HEK293T (cell line): ENCODE measurements at regions not wholly inside any gene's neighbourhood (a gene's known extent, or its start where the extent isn't known, plus 50 kb on each side); places are given as distances from the start of the nearest gene placed in this dataset.

Experiments used
- BHLHE40 ChIP-seq: fragments of 450-650 bp; IDR thresholded peaks from 2 replicates; pipeline ENCODE4 v1.6.1; 2016; ENCODE audit warnings: mild to moderate bottlenecking, moderate library complexity, borderline replicate concordance
- CTBP1 ChIP-seq: fragments of 450-650 bp; IDR thresholded peaks from 2 replicates; pipeline ENCODE4 v1.6.1; 2016; ENCODE audit warnings: borderline replicate concordance
- FOXA1 ChIP-seq: fragments of 450-650 bp; IDR thresholded peaks from 2 replicates; pipeline ENCODE4 v1.6.1; 2016; ENCODE audit warnings: mild to moderate bottlenecking
- FOXK2 ChIP-seq: fragments of 450-650 bp; IDR thresholded peaks from 2 replicates; pipeline ENCODE4 v1.6.1; 2016; ENCODE audit warnings: mild to moderate bottlenecking
- FOXM1 ChIP-seq: fragments of 450-650 bp; IDR thresholded peaks from 2 replicates; pipeline ENCODE4 v1.6.1; 2017; ENCODE audit warnings: mild to moderate bottlenecking, borderline replicate concordance
- HDGF ChIP-seq: fragments of 450-650 bp; IDR thresholded peaks from 2 replicates; pipeline ENCODE4 v1.6.1; 2017; ENCODE audit warnings: antibody characterized with exemption, borderline replicate concordance
- L3MBTL2 ChIP-seq: fragments of 450-650 bp; conservative IDR thresholded peaks from 2 replicates; pipeline ENCODE4 v1.6.1; 2016; ENCODE audit warnings: mild to moderate bottlenecking
- SP1 ChIP-seq: fragments of 450-650 bp; IDR thresholded peaks from 2 replicates; pipeline ENCODE4 v1.6.1; 2017
- TARDBP ChIP-seq: fragments of 450-650 bp; IDR thresholded peaks from 2 replicates; pipeline ENCODE4 v1.6.1; 2016
- ZNF384 ChIP-seq: fragments of 450-650 bp; IDR thresholded peaks from 2 replicates; pipeline ENCODE4 v1.6.1; 2016

DNA sequence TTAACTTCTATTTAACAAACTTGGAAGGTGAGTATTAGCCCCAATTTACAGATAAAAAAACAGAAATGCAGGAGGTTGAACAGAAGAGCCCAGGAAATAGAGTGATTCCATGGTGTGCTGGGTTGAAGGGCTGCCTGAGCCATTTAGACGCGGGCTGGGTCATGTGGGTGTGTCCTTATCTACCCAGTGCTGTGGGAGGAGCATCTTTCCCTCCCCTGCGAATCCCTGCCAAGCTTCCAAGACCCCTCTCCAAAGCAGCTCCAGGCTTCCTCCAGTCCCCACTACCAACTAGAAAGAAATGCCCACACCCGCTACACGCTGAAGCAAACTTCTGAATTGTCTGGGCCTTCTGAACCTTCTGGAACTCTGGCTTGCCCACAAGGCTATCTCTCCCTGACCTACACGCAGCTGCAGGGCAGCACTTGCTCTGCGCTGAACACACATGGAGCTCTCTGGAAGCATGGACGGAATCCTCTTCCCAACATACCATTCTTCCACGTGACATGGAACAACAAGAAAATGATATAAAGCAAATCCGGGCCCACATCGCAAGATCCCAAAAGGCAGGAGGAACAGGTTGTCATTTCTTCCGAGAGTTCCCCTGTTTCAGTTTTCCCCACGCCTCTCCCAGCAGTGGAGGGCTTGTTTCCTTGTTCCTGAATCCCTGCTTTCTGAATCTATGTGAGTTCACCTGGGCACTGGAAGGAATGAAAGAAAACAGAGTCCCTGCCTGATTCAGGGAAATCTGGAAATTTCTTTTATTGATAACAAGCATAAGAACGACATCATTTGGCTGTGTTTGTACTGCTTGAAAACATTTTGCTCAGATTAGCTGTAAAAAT lies 562.7 kb upstream of the ID2 start:
- TF ChIP-seq L3MBTL2, result no peak
- no peak for TF ChIP-seq ZNF384
- no peak for TF ChIP-seq FOXM1
- no peak for TF ChIP-seq TARDBP
- TF ChIP-seq HDGF, result no peak
- TF ChIP-seq BHLHE40, result no peak
- no peak for TF ChIP-seq FOXK2
- no peak for TF ChIP-seq FOXA1
- no peak for TF ChIP-seq SP1
- TF ChIP-seq CTBP1, result no peak
